ENCODE measurements at regions not wholly inside any gene's neighbourhood (a gene's known extent, or its start where the extent isn't known, plus 50 kb on each side); places are given as distances from the start of the nearest gene placed in this dataset.
A peak's percentile ranks its signal among the peaks of the same experiment; 100 is the strongest.

DNA sequence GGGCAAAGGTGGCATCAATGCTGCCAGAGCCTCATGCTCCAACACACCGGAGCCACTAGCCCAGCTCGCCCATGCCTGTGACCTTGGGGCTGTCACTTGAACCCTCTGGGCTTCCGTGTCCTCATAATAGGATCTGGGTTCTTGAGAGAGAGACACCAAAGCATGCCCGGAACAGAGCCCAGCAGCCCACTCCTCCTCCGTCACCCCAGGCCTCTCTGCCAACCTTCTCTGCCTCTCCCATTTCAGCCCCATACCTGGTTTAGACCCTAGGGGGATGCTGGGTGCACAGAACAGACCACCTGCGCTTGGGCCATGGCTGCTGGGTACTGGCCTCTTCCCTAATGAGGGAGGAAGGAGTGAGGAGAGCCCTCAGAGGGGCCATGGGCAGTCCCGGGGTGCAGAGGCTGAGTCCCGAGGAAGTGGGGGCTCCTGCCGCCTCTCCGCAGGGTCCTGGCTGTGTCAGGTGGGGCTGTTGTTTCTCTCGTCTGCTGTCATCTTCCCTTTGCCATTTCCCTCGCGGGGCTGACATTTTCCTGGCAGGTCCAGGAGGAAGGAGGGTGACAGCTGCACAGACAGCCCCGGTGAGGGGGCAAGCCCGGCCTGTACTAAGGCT, 172.4 kb upstream of the RTL1 start:
- no peak overlapping the region for H3K4me3 ChIP-seq (ENCODE audit: low read length)
- DNase-seq (ENCODE audit: low read depth), result no peak
- peaks cover 4% of the 10 kb centered on the region for H3K4me1 ChIP-seq (ENCODE audit: control insufficient read depth, insufficient read depth, low read length)
- H3K9ac ChIP-seq (ENCODE audit: low read length), result no peak overlapping the region
- no peaks in the 10 kb centered on the region for H3K9me3 ChIP-seq (ENCODE audit: control insufficient read depth, low read length)
- H3K27me3 ChIP-seq (replicated peaks; ENCODE audit: control insufficient read depth, insufficient read depth, low read length), result peaks cover 31% of the 10 kb centered on the region
- no peaks in the 10 kb centered on the region for H3K36me3 ChIP-seq (ENCODE audit: control insufficient read depth, insufficient read depth, low read length, severe bottlenecking)

DNA sequence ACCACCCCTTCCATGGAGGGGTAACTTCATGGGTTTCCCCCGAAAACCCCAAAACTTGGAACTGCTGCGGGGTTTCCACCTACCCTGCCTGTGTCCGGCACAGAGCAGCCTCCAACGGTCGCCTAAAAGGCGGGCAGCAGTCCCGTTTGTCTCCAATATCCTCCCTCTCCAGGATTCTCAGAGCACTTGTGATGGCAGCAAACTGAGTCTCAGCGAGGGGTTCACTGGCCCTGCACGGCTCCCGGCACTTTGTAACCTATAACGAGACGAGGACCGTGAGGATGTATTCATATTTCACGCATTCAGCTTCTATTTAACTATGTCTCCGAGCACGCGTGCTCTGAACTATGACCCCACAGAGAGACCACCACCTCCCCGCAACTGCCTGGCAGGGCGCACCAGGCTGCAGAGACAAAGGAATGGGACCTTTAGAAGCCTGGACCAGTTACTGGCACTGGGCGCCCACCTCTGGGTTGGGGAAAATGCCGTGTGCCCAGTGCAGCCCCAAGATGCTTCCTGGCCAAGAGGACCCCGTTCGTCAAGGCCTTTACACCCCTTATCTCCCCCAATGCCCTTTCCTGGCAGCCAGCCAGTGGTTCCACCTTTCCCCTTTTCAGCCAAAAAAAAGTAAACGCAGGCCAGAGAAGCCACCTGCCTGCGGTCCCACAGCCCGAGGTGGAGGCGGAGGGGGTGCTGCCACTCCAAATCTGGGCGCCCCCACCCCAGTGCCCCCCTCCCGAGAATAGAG, 173.1 kb upstream of the RTL1 start:
- Histone ChIP-seq H3K36me3 (ENCODE audit: control insufficient read depth, insufficient read depth, low read length, severe bottlenecking) (no peaks in the 10 kb centered on the region), H3K4me3 (ENCODE audit: low read length) (no peak overlapping the region), H3K27me3 (replicated peaks; ENCODE audit: control insufficient read depth, insufficient read depth, low read length) (peaks cover 35% of the 10 kb centered on the region), H3K9ac (ENCODE audit: low read length) (no peak overlapping the region), H3K4me1 (ENCODE audit: control insufficient read depth, insufficient read depth, low read length) (peaks cover 4% of the 10 kb centered on the region), H3K9me3 (ENCODE audit: control insufficient read depth, low read length) (peaks cover 5% of the 10 kb centered on the region)
- no peak for DNase-seq (ENCODE audit: low read depth)

DNA sequence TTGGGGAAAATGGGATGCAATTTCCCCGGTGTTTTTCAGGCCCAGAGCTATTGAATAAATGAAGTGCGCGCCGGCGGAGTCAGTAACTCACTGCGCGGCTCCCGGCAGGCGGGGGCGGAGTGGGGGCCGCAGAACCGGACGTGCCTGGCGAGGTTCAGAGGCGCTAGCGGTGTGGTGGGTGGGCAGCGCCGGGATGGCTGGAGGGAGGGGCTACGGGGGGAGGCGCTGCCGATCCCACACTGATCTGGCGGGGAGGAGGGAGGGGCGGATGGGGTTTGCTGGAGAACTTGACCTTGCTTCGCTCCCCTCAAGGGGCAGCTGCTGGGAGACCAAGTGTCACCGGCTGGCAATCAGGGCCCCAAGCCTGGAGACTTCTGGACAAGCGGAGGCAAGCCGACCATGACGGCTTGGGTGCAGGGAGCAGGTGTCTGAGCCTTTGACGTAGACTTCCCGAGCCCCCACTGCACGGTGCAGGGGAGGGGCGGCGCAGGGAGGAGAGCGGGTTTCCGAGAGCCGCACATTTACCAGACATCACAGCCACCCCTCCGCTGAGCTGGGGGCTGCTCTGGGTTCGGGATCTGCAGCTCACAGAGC, 174.1 kb upstream of the RTL1 start:
- Histone ChIP-seq H3K4me3 (ENCODE audit: low read length) (no peak overlapping the region), H3K27me3 (replicated peaks; ENCODE audit: control insufficient read depth, insufficient read depth, low read length) (peaks cover 45% of the 10 kb centered on the region), H3K9ac (ENCODE audit: low read length) (no peak overlapping the region), H3K4me1 (ENCODE audit: control insufficient read depth, insufficient read depth, low read length) (peaks cover 4% of the 10 kb centered on the region), H3K9me3 (ENCODE audit: control insufficient read depth, low read length) (peaks cover 6% of the 10 kb centered on the region), H3K36me3 (ENCODE audit: control insufficient read depth, insufficient read depth, low read length, severe bottlenecking) (no peaks in the 10 kb centered on the region)
- DNase-seq (ENCODE audit: low read depth), result peak; percentile 53

DNA sequence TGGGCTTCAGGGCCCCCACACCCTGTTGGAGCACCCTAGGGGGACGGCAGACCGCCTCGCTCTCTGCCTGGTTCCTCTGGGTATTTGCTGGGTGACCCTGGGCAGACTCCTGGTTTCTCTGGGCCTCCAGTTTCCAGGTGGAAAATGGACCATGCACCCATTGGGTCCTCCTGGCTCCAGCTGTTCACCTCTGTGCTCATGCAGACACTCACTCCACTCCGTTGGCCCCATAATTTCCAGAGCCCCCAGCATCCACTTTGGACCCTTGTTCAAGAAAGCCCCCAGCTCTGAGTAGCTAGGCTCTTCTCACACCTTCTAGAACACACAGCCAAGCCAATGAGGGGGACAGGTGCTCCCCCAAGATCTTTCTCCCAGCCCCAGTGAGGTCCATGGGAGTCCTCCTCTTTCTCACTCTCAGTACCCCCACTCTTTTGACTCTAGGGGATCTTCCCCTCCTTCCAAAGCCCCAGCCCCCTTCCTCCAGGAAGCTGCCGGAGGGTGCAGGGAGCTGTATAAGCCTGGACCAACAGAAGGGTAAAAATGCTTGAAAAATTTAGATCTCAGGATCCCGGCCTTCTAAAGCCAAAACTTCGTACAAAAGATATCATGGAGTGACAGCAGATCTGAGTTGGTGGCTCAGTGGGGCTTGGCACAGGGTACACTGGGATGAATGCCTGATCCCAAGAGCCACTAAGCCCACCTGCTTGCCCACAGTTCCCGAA, 174.8 kb upstream of the RTL1 start:
- H3K9me3 ChIP-seq (ENCODE audit: control insufficient read depth, low read length), result peaks cover 6% of the 10 kb centered on the region
- H3K36me3 ChIP-seq (ENCODE audit: control insufficient read depth, insufficient read depth, low read length, severe bottlenecking), result no peaks in the 10 kb centered on the region
- H3K4me1 ChIP-seq (ENCODE audit: control insufficient read depth, insufficient read depth, low read length), result no peaks in the 10 kb centered on the region
- H3K27me3 ChIP-seq (replicated peaks; ENCODE audit: control insufficient read depth, insufficient read depth, low read length), result peaks cover 52% of the 10 kb centered on the region
- no peak overlapping the region for H3K4me3 ChIP-seq (ENCODE audit: low read length)
- DNase-seq (ENCODE audit: low read depth), result no peak
- H3K9ac ChIP-seq (ENCODE audit: low read length), result no peak overlapping the region

DNA sequence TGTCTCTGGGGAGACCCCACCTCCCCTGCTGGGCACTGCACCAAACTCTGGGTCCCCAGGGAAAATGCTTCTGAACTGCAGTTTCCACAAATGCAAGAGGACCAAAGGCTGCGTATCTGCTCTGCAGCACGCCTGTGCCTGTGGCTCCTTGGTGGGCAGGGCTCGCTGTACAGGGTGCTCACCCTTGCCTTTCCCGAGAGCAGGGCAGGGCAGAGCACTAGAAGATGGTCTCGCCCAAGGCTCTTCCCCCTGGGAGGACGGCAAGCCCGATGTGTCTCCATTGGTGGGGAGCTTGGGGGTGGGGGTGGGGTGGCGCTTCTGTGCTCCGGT, 175.3 kb upstream of the RTL1 start:
- Histone ChIP-seq H3K4me1 (ENCODE audit: control insufficient read depth, insufficient read depth, low read length) (no peaks in the 10 kb centered on the region), H3K36me3 (ENCODE audit: control insufficient read depth, insufficient read depth, low read length, severe bottlenecking) (no peaks in the 10 kb centered on the region), H3K27me3 (replicated peaks; ENCODE audit: control insufficient read depth, insufficient read depth, low read length) (peaks cover 57% of the 10 kb centered on the region), H3K9me3 (ENCODE audit: control insufficient read depth, low read length) (peaks cover 6% of the 10 kb centered on the region), H3K4me3 (ENCODE audit: low read length) (no peak overlapping the region), H3K9ac (ENCODE audit: low read length) (no peak overlapping the region)
- no peak for DNase-seq (ENCODE audit: low read depth)

DNA sequence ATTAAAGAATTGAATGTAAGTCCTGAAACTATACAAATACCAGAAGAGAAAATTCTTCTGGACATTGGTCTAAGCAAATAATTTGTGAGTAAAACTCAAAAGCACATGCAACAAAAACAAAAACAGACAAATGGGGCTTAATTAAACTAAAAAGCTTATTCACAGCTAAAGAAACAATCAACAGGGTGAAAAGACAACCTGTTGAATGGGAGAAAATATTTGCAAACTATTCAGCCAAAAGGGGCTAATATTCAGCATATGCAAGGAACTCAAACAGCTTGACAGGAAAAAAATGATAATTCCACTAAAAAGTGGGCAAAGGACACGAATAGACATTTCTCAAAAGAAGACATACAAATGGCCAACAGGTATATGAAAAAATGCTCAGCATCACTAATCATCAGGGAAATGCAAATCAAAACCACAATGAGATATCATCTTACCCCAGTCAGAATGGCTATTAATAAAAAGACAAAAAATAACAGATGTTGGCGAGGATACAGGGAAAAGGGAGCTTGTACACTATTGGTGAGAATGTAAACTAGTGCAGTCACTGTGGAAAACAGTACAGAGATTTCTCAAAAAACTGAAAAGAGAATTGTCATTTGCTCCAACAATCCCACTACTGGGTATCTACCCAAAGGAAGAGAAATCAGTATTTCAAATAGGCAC, 177.5 kb upstream of the RTL1 start:
- Histone ChIP-seq H3K27me3 (replicated peaks; ENCODE audit: control insufficient read depth, insufficient read depth, low read length) (peaks cover 65% of the 10 kb centered on the region), H3K9me3 (ENCODE audit: control insufficient read depth, low read length) (peaks cover 9% of the 10 kb centered on the region), H3K36me3 (ENCODE audit: control insufficient read depth, insufficient read depth, low read length, severe bottlenecking) (no peaks in the 10 kb centered on the region), H3K9ac (ENCODE audit: low read length) (no peak overlapping the region), H3K4me1 (ENCODE audit: control insufficient read depth, insufficient read depth, low read length) (no peaks in the 10 kb centered on the region), H3K4me3 (ENCODE audit: low read length) (no peak overlapping the region)
- no peak for DNase-seq (ENCODE audit: low read depth)

DNA sequence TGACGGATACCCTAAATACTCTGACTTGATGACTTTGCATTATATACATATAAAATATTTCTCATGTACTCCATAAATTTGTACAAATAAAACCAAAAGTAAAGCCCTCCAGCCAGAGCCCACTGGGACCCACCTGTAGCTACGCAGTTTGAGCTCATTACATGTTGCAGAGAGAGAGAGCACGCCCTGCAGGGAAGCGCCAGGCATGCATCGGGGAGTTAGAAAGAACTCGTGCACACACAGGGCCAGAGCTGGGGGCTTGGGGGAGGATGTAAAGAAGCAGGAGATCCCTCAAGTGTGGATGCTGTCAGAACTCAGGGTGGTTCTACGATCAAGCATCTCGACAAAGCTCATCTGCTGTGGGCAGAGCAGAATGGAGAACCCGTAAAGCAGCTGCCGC, 178.5 kb upstream of the RTL1 start:
- no peaks in the 10 kb centered on the region for H3K36me3 ChIP-seq (ENCODE audit: control insufficient read depth, insufficient read depth, low read length, severe bottlenecking)
- no peaks in the 10 kb centered on the region for H3K4me1 ChIP-seq (ENCODE audit: control insufficient read depth, insufficient read depth, low read length)
- H3K27me3 ChIP-seq (replicated peaks; ENCODE audit: control insufficient read depth, insufficient read depth, low read length), result peaks cover 60% of the 10 kb centered on the region
- no peak overlapping the region for H3K4me3 ChIP-seq (ENCODE audit: low read length)
- no peak for DNase-seq (ENCODE audit: low read depth)
- no peak overlapping the region for H3K9ac ChIP-seq (ENCODE audit: low read length)
- peaks cover 17% of the 10 kb centered on the region for H3K9me3 ChIP-seq (ENCODE audit: control insufficient read depth, low read length)

DNA sequence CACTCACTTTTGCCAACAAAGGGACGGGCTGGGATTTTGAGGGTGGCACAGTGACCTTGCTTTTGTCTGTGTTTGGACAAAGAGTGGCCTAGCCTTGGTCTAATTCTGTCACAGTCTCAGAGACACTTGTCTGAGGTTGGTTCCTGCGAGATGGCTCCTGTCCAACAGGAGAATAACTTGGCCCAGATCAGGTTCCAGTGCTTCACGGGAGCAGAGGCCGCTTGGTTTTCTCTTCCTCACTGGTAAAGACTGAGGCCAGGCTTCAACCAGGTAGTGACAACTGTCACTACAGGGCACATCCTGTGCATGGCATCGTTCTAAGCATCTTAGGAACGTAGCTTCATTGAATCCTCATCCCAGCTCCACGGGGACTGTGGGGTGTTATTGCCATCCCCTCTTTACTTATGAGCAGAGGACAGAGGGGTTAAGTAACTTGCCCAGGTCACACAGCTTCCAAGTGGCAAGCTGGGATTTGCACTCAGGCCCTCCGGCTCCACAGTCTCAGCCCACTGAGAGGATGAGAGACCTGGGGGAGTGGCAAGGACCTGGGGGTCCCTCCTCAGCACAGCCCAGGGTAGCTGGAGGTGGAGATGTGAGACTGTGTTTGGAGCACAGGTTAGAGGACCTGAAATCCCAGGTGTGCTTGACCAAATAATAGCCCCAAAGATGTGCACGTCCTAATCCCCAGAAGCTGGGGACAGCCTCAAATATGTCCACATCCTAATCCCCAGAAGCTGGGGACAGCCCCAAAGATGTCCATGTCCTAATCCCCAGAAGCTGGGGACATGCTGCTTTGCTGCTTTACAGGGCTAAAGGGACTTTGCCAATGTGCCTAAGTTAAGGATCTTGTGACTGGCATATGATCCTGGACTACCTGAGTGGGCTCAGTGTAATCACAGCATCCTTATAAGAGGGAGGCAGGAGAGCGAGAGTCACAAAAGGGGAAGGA, 179.2 kb upstream of the RTL1 start:
- peaks cover 17% of the 10 kb centered on the region for H3K9me3 ChIP-seq (ENCODE audit: control insufficient read depth, low read length)
- DNase-seq (ENCODE audit: low read depth), result no peak
- peaks cover 59% of the 10 kb centered on the region for H3K27me3 ChIP-seq (replicated peaks; ENCODE audit: control insufficient read depth, insufficient read depth, low read length)

DNA sequence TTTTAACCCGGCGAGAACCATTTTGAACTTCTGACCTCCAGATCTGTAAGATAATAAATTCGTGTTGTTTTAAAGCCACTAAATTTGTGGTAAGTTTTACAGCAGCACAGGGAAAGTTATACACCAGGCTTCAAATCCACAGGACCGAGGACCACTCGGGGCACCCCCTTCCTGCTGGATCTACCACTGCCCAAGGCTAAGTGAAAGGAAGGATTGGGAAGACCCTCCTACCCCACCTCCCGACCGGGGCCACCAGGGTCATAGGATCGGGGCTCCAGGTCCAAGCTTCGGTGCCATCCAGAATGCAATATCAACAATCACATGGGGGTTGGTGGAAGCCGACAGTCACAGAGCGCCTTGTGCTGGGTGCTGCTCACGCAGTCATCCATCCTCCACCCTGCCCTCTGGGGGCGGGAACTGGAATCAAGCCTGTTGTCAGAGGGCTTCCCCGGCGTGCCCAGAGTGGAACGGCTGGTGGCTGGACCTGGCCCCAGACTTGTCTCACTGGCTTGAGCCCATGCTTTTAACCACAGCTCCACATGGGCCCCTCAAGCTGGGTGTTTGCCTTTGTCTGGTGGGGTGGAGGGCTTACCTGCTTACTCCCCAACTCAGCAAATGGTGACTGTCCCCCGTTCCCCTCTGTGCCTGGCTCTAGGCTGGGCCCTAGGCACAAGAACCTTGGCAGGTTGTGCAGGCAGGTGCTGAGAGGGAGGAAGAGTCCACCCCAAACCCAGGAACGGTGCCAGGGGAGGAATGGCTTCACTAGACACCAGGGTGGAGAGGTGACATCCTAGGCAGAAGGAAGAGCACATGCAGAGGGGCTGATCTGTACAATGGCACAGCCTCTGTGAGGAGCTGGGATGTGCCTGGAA, 180.3 kb upstream of the RTL1 start:
- Histone ChIP-seq H3K36me3 (ENCODE audit: control insufficient read depth, insufficient read depth, low read length, severe bottlenecking) (no peaks in the 10 kb centered on the region), H3K27me3 (replicated peaks; ENCODE audit: control insufficient read depth, insufficient read depth, low read length) (peaks cover 49% of the 10 kb centered on the region), H3K9ac (ENCODE audit: low read length) (no peak overlapping the region), H3K4me1 (ENCODE audit: control insufficient read depth, insufficient read depth, low read length) (peaks cover 6% of the 10 kb centered on the region), H3K4me3 (ENCODE audit: low read length) (no peak overlapping the region), H3K9me3 (ENCODE audit: control insufficient read depth, low read length) (peaks cover 17% of the 10 kb centered on the region)
- DNase-seq (ENCODE audit: low read depth), result no peak

More for the DNA sequence above, 179.2 kb upstream of the RTL1 start:
- Histone ChIP-seq H3K4me3 (ENCODE audit: low read length) (no peak overlapping the region), H3K36me3 (ENCODE audit: control insufficient read depth, insufficient read depth, low read length, severe bottlenecking) (no peaks in the 10 kb centered on the region), H3K4me1 (ENCODE audit: control insufficient read depth, insufficient read depth, low read length) (no peaks in the 10 kb centered on the region), H3K9ac (ENCODE audit: low read length) (no peak overlapping the region)

DNA sequence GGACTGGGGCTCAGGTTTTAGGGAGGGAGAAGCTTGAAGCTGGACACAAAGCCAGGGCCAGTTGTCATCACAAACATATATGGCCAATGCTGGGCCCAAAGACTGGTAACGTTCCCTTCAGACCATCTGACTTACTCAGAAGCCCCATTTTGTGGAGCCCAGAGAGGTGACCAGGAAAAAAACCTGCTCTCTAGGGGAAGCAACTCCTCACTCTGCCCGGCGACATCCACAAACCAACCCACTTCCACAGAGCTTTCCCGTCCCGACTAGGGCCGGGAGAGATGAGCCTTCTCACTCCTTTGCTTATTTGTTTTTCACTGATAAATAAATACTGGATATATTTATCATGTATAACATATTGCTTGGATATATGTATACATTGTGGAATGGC, 180.9 kb upstream of the RTL1 start:
- H3K27me3 ChIP-seq (replicated peaks; ENCODE audit: control insufficient read depth, insufficient read depth, low read length), result peaks cover 47% of the 10 kb centered on the region
- no peak overlapping the region for H3K9ac ChIP-seq (ENCODE audit: low read length)
- H3K9me3 ChIP-seq (ENCODE audit: control insufficient read depth, low read length), result peaks cover 17% of the 10 kb centered on the region
- no peaks in the 10 kb centered on the region for H3K36me3 ChIP-seq (ENCODE audit: control insufficient read depth, insufficient read depth, low read length, severe bottlenecking)
- no peak overlapping the region for H3K4me3 ChIP-seq (ENCODE audit: low read length)
- no peak for DNase-seq (ENCODE audit: low read depth)
- peaks cover 6% of the 10 kb centered on the region for H3K4me1 ChIP-seq (ENCODE audit: control insufficient read depth, insufficient read depth, low read length)

Data from adipocyte (in vitro differentiated cells).